ENCODE measurements at regions not wholly inside any gene's neighbourhood (a gene's known extent, or its start where the extent isn't known, plus 50 kb on each side); places are given as distances from the start of the nearest gene placed in this dataset.

DNA sequence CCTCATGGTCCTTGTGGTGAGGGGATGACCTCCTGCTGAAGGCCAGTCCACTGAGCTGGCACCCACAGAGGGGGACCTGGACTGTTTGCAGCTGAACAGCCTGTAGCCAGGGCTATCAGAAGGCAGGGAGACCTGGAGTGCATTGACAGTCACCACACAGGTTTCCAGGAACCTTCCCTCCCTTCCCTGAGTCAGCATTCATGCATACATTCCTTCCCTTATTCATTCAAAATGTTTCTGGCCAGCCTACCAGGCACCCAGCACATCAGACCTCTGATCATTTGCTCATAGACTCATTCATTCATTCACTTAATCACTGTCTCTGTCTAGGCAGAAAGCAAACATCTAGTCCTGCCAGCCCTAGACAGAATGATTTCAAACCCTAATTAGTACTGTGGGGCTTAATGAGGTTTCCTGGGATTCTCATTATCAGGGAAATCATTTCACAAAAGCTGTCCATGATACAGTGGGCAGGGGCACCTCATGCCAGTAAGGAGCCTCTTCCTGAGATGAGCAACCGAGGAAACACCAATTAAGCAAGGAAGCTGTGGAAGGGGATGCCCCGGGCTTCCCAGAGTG, 110.1 kb upstream of the PPP1R26 start:
- WGBS, 2 experiments (ENCODE audit: insufficient coverage in 2 of 2), result 79 to 86% methylated on average over 2 of the region's 2 CpGs
- Histone ChIP-seq H3K9me3 (ENCODE audit: control insufficient read depth, low read length) (no peaks in the 10 kb centered on the region), H3K27ac (ENCODE audit: low read depth, low read length, severe bottlenecking) (no peak overlapping the region), H3K36me3 (ENCODE audit: control insufficient read depth, insufficient read depth, low read length) (no peaks in the 10 kb centered on the region), H3K4me3 (ENCODE audit: extremely low read depth, insufficient read depth, low read length, poor library complexity, severe bottlenecking) (no peak overlapping the region), H3K4me1 (ENCODE audit: control insufficient read depth, insufficient read depth, low read length, poor library complexity, severe bottlenecking) (no peaks in the 10 kb centered on the region)

DNA sequence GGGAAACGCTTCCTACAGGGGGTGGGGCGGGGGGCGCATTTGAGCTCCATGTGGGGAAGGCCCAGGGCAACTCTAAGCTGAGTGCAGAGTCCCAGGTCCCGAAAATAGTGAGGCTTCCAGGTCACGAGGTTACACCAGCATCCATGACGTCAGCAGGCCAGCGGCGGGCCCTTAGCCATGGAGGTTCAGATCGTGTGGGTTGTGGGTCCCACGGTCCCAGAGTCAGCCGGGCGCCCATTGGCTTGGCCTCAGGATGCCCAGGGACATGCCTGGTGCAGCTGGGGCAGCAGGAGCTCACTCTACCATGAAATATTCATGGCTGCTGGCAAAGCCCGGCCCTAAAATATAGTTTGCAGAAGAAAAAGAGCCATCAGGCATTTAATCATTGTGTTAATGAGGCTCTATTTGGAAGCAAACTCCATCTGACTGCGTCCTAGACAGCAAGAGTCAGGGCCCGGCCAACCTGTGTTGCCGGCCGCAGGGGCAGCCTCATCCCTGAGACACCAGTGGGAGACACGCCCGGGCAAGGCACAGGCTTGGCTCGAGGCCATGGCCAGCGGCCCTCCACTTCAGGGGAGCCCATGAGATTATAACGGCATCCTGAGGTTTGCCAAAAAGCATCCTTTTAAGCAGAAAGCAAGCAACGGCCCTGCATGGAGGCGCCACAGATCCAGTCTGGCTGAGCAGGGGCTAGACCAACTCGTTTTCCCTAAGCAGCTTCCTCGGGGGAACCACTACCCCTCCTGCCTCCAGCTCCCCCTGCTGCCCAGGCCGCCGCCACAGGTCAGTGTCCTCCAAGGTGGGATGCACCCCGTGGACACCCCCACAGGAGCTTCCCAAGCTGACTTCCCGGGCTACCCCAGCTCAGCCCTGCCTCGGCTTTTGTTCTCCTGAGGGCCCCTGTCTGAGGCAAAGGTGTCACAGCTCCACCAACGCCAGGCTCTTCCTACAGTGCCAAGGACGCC, 108.9 kb upstream of the PPP1R26 start:
- Histone ChIP-seq H3K27ac (ENCODE audit: low read depth, low read length, severe bottlenecking) (no peak overlapping the region), H3K36me3 (ENCODE audit: control insufficient read depth, insufficient read depth, low read length) (no peaks in the 10 kb centered on the region), H3K4me3 (ENCODE audit: extremely low read depth, insufficient read depth, low read length, poor library complexity, severe bottlenecking) (no peak overlapping the region), H3K9me3 (ENCODE audit: control insufficient read depth, low read length) (no peaks in the 10 kb centered on the region), H3K4me1 (ENCODE audit: control insufficient read depth, insufficient read depth, low read length, poor library complexity, severe bottlenecking) (no peaks in the 10 kb centered on the region)
- 91 to 93% methylated on average over 31 to 32 of the region's 33 CpGs for WGBS, 2 experiments (ENCODE audit: insufficient coverage in 2 of 2)

DNA sequence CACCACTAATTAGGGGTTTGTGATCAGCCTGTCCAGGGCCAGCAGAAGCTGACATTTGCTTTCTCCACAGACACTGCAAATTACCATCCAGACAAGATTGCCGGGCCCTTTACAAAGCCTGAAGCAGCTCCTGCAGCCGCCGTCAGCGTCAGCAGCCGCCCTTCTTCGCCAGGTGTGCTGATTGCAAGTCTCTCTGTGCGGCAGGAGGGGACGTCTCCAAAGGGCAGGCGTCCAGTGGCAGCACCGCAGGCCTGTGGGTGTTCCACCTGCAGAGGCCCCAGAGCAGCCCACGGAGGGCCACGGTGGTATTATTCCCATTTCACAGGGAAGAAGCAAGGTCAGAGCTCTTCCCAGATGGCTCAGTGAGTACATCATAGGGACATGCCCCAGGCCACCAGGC, 108.0 kb upstream of the PPP1R26 start:
- H3K27ac ChIP-seq (ENCODE audit: low read depth, low read length, severe bottlenecking), result no peak overlapping the region
- H3K9me3 ChIP-seq (ENCODE audit: control insufficient read depth, low read length), result no peaks in the 10 kb centered on the region
- no peaks in the 10 kb centered on the region for H3K4me1 ChIP-seq (ENCODE audit: control insufficient read depth, insufficient read depth, low read length, poor library complexity, severe bottlenecking)
- no peak overlapping the region for H3K4me3 ChIP-seq (ENCODE audit: extremely low read depth, insufficient read depth, low read length, poor library complexity, severe bottlenecking)
- WGBS, 2 experiments (ENCODE audit: insufficient coverage in 2 of 2), result 95 to 96% methylated on average over 12 of the region's 12 CpGs
- no peaks in the 10 kb centered on the region for H3K36me3 ChIP-seq (ENCODE audit: control insufficient read depth, insufficient read depth, low read length)

DNA sequence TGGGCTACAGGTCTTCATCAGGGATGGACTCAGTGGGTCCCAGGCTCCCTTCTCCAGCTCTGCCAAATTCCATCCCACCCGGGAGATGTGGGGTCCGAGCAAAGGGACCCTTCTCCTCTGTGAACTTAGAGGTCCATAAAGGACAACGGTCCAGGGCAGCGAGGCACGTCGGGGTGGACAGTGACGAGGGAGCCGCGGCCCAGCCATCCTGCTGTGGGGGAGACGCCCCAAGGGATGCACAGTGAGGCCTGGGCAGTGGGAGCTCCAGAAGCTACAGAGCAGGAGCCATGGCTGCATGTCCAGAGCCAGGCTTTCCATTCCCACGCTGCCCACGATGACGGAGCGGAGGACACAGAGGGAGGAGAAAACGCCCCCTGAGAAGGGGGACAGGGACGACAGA, 107.5 kb upstream of the PPP1R26 start:
- WGBS, 2 experiments (ENCODE audit: insufficient coverage in 2 of 2), result 86 to 88% methylated on average over 14 to 15 of the region's 16 CpGs
- H3K36me3 ChIP-seq (ENCODE audit: control insufficient read depth, insufficient read depth, low read length), result no peaks in the 10 kb centered on the region
- H3K4me3 ChIP-seq (ENCODE audit: extremely low read depth, insufficient read depth, low read length, poor library complexity, severe bottlenecking), result no peak overlapping the region
- H3K27ac ChIP-seq (ENCODE audit: low read depth, low read length, severe bottlenecking), result no peak overlapping the region
- H3K4me1 ChIP-seq (ENCODE audit: control insufficient read depth, insufficient read depth, low read length, poor library complexity, severe bottlenecking), result no peaks in the 10 kb centered on the region
- no peaks in the 10 kb centered on the region for H3K9me3 ChIP-seq (ENCODE audit: control insufficient read depth, low read length)

DNA sequence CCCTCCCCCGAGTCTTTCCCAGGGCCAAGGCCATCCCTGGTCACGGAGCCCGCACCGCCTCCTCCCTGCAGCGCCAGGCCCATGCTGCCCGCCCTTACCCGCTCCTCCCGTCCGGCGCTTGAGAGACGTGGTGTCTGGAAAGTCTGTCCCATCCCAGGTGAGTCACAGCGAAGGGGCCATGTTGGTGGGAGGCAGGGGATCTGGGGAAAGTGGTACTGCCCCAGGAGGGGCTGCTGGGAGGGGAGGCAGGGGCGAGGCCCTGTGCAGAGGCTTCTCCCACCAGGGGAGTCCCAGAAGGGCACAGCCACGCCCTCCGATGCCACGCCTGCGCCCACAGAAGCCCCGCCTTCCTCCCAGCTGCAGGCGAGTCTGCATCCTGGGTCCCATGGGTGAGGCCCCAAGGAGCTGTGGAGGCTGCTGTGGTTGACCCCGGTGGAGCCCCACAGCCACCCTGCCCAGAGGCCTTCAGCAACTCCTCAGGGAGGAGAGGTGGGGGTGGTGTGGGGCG, 107.0 kb upstream of the PPP1R26 start:
- H3K27ac ChIP-seq (ENCODE audit: low read depth, low read length, severe bottlenecking), result no peak overlapping the region
- no peaks in the 10 kb centered on the region for H3K4me1 ChIP-seq (ENCODE audit: control insufficient read depth, insufficient read depth, low read length, poor library complexity, severe bottlenecking)
- WGBS, 2 experiments (ENCODE audit: insufficient coverage in 2 of 2), result 91 to 92% methylated on average over 12 to 17 of the region's 21 CpGs
- H3K9me3 ChIP-seq (ENCODE audit: control insufficient read depth, low read length), result no peaks in the 10 kb centered on the region
- no peak overlapping the region for H3K4me3 ChIP-seq (ENCODE audit: extremely low read depth, insufficient read depth, low read length, poor library complexity, severe bottlenecking)
- H3K36me3 ChIP-seq (ENCODE audit: control insufficient read depth, insufficient read depth, low read length), result no peaks in the 10 kb centered on the region

DNA sequence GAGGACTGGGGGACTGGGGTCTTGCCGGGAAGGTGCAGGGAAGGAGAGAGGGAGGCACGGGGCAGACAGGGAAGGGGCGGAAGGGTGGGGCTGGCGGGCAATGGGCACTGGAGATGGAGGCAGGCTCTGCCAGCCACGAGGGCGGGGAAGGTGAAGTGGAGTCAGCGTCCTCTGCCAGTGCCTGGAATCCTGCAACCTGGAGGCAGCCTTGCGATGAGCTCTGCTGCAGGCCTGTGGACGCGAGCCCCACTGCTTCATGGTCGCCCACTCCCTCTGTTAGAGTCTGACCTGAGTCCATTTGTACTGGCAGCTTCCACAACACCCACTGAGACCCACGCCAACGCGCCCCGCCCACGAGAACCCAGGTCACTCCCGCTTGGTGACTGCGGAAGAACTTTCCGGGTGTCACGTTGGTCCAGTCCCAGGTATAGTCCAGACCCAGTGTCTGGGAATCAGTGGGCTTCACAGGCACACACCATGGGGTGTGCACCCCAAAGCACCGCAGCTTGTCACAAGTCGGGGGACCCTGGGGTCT, 106.4 kb upstream of the PPP1R26 start:
- Histone ChIP-seq H3K27ac (ENCODE audit: low read depth, low read length, severe bottlenecking) (no peak overlapping the region), H3K36me3 (ENCODE audit: control insufficient read depth, insufficient read depth, low read length) (no peaks in the 10 kb centered on the region), H3K4me3 (ENCODE audit: extremely low read depth, insufficient read depth, low read length, poor library complexity, severe bottlenecking) (no peak overlapping the region), H3K4me1 (ENCODE audit: control insufficient read depth, insufficient read depth, low read length, poor library complexity, severe bottlenecking) (no peaks in the 10 kb centered on the region), H3K9me3 (ENCODE audit: control insufficient read depth, low read length) (no peaks in the 10 kb centered on the region)
- WGBS, 2 experiments (ENCODE audit: insufficient coverage in 2 of 2), result 94 to 96% methylated on average over 18 to 22 of the region's 22 CpGs

DNA sequence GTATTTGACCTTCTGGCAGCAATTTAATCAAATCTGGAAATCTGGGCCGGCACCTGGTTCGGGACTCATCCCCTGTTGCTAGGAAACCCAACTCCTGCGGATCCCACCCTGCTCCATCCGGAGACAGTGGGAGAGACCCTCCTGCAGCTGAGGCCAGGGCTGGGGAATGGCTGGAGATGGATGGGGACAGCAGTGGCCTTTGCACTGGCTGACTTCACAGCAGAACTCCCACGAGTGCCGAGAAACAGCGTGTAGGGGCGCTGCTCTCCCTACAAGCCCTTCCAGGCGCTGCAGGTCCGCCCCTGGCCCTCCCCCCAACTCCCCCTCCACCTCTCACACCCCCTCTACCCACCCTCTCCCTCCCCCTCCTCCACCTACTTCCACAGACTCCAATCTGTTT, 105.8 kb upstream of the PPP1R26 start:
- H3K4me3 ChIP-seq (ENCODE audit: extremely low read depth, insufficient read depth, low read length, poor library complexity, severe bottlenecking), result no peak overlapping the region
- no peaks in the 10 kb centered on the region for H3K4me1 ChIP-seq (ENCODE audit: control insufficient read depth, insufficient read depth, low read length, poor library complexity, severe bottlenecking)
- H3K9me3 ChIP-seq (ENCODE audit: control insufficient read depth, low read length), result no peaks in the 10 kb centered on the region
- WGBS, 2 experiments (ENCODE audit: insufficient coverage in 2 of 2), result 50 to 71% methylated on average over 1 to 7 of the region's 10 CpGs
- H3K27ac ChIP-seq (ENCODE audit: low read depth, low read length, severe bottlenecking), result no peak overlapping the region
- H3K36me3 ChIP-seq (ENCODE audit: control insufficient read depth, insufficient read depth, low read length), result no peaks in the 10 kb centered on the region

DNA sequence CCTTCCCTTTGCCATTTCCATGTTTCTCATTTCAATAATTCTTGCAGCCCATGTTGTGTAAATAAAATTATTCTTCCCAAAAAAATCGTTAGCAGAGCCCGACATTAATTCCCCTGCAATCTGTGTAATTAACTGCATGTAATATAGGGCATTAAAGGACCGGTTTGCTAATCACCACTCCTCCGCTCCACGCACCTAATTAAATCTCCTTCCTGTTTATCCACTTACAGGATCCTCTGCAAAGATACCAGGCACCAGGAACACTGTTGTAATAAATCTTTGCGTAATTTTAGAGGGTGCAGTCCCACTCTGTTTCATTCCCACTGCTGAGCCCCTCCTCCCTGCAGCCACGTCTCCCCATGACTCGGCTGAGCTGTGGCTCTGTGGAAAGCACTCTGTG, 105.0 kb upstream of the PPP1R26 start:
- WGBS, 2 experiments (ENCODE audit: insufficient coverage in 2 of 2), result 95 to 100% methylated on average over 1 to 4 of the region's 8 CpGs
- H3K4me3 ChIP-seq (ENCODE audit: extremely low read depth, insufficient read depth, low read length, poor library complexity, severe bottlenecking), result no peak overlapping the region
- H3K4me1 ChIP-seq (ENCODE audit: control insufficient read depth, insufficient read depth, low read length, poor library complexity, severe bottlenecking), result no peaks in the 10 kb centered on the region
- no peaks in the 10 kb centered on the region for H3K9me3 ChIP-seq (ENCODE audit: control insufficient read depth, low read length)
- H3K27ac ChIP-seq (ENCODE audit: low read depth, low read length, severe bottlenecking), result no peak overlapping the region
- no peaks in the 10 kb centered on the region for H3K36me3 ChIP-seq (ENCODE audit: control insufficient read depth, insufficient read depth, low read length)

GRCh38 chr9:135375001-135375400, 104.6 kb upstream of the PPP1R26 start:
- WGBS, 2 experiments (ENCODE audit: insufficient coverage in 2 of 2), result 91 to 93% methylated on average over 14 to 16 of the region's 17 CpGs
- H3K9me3 ChIP-seq (ENCODE audit: control insufficient read depth, low read length), result no peaks in the 10 kb centered on the region

DNA sequence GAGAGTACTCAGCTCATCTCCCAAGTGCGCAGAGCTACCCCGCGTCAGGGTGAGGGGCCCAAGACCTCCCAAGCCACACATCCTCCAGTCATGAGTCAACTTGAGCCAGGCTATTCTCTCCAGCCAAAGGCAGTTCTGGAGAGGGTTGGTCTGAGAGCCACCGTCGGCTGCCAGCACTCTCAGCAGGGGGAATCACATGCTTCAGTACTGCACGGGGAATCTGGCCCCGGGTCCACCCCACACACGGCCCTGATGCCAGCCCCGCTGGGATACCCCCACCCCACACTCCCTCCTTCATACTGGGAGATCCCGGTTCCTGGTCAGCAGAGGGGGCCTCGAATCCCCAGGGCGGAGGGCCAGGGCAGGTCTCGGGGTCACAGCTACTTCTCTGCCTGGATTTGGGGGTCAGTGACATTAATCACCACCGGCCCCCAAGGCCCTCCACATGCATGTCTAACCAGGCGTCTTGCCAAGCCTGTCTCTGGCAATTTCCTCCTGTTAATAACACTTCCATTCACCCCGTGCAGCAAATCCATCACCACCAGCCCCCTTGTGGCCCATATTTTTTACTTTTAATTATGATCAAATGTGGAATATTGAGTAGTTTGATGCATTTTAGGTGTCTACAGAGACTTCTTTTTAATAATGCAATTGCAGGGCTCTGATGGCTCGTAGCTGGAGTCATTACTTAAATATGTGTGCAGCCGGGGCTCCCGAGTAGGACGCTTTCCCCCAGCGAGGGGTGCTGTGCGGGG, 102.9 kb upstream of the PPP1R26 start:
- Histone ChIP-seq H3K36me3 (ENCODE audit: control insufficient read depth, insufficient read depth, low read length) (no peaks in the 10 kb centered on the region), H3K27ac (ENCODE audit: low read depth, low read length, severe bottlenecking) (no peak overlapping the region), H3K4me3 (ENCODE audit: extremely low read depth, insufficient read depth, low read length, poor library complexity, severe bottlenecking) (no peak overlapping the region), H3K4me1 (ENCODE audit: control insufficient read depth, insufficient read depth, low read length, poor library complexity, severe bottlenecking) (no peaks in the 10 kb centered on the region), H3K9me3 (ENCODE audit: control insufficient read depth, low read length) (peaks cover 2% of the 10 kb centered on the region)
- WGBS, 2 experiments (ENCODE audit: insufficient coverage in 2 of 2), result 78 to 84% methylated on average over 20 to 21 of the region's 22 CpGs

More at GRCh38 chr9:135375001-135375400, 104.6 kb upstream of the PPP1R26 start:
- Histone ChIP-seq H3K4me1 (ENCODE audit: control insufficient read depth, insufficient read depth, low read length, poor library complexity, severe bottlenecking) (no peaks in the 10 kb centered on the region), H3K36me3 (ENCODE audit: control insufficient read depth, insufficient read depth, low read length) (no peaks in the 10 kb centered on the region), H3K27ac (ENCODE audit: low read depth, low read length, severe bottlenecking) (no peak overlapping the region), H3K4me3 (ENCODE audit: extremely low read depth, insufficient read depth, low read length, poor library complexity, severe bottlenecking) (no peak overlapping the region)
